Mesenchymal stem cell (in vitro differentiated cells and primary cell): ENCODE measurements at regions not wholly inside any gene's neighbourhood (a gene's known extent, or its start where the extent isn't known, plus 50 kb on each side); places are given as distances from the start of the nearest gene placed in this dataset.

Experiments used
- DNase-seq: peaks from one replicate; pipeline ENCODE4 v3.0.0-alpha.2; 2013
- H2AFZ ChIP-seq: one replicate; pipeline ENCODE4 v1.6.1; 2013; ENCODE audit warnings: low read depth, mild to moderate bottlenecking, control low read depth, inconsistent platforms, low read length, moderate library complexity
- H2AK5ac ChIP-seq: 2 replicates; pipeline ENCODE4 v1.6.1; 2013; ENCODE audit warnings: low read length, moderate library complexity, mild to moderate bottlenecking, inconsistent platforms; ENCODE audit not compliant: severe bottlenecking
- H2BK120ac ChIP-seq: one replicate; pipeline ENCODE4 v1.6.1; 2013; ENCODE audit warnings: low read depth, mild to moderate bottlenecking, inconsistent platforms, low read length, moderate library complexity
- H2BK12ac ChIP-seq, 2 experiments: one replicate each; pipeline ENCODE4 v1.6.1; 2013; ENCODE audit warnings: inconsistent platforms in 2 of 2, low read length in 2 of 2, mild to moderate bottlenecking in 2 of 2, moderate library complexity in 2 of 2, control low read depth in 1 of 2
- H2BK15ac ChIP-seq: one replicate; pipeline ENCODE4 v1.6.1; 2013; ENCODE audit warnings: mild to moderate bottlenecking, low read depth, inconsistent platforms; ENCODE audit not compliant: poor library complexity, severe bottlenecking
- H2BK5ac ChIP-seq: 2 replicates; pipeline ENCODE4 v1.6.1; 2013; ENCODE audit warnings: low read depth, mild to moderate bottlenecking, low read length, control low read depth, inconsistent platforms; ENCODE audit not compliant: poor library complexity, severe bottlenecking
- H3K14ac ChIP-seq, 2 experiments: one replicate each; pipeline ENCODE4 v1.6.1; 2013; ENCODE audit warnings: inconsistent platforms in 2 of 2, low read length in 2 of 2, control low read depth in 1 of 2, mild to moderate bottlenecking in 1 of 2, moderate library complexity in 1 of 2
- H3K18ac ChIP-seq, 2 experiments: one replicate each; pipeline ENCODE4 v1.6.1; 2013; ENCODE audit warnings: inconsistent platforms in 2 of 2, low read length in 2 of 2, control low read depth in 1 of 2, low read depth in 1 of 2, mild to moderate bottlenecking in 1 of 2
- H3K23ac ChIP-seq, 2 experiments: one replicate each; pipeline ENCODE4 v1.6.1; 2013; ENCODE audit warnings: inconsistent platforms in 2 of 2, low read length in 2 of 2, mild to moderate bottlenecking in 2 of 2, moderate library complexity in 2 of 2, control low read depth in 1 of 2
- H3K27ac ChIP-seq: 2 replicates; pipeline ENCODE4 v1.5.1; 2013; ENCODE audit warnings: mild to moderate bottlenecking, moderate library complexity, low read length, control low read depth, inconsistent platforms; ENCODE audit not compliant: poor library complexity, severe bottlenecking
- H3K27me3 ChIP-seq, 2 experiments: 2 replicates each; pipeline versions ENCODE4 v1.6.1 to v1.7.0; 2013; ENCODE audit warnings: low read length in 2 of 2, mild to moderate bottlenecking in 2 of 2, moderate library complexity in 2 of 2, control low read depth in 1 of 2, inconsistent platforms in 1 of 2; ENCODE audit not compliant: control insufficient read depth in 1 of 2, insufficient read depth in 1 of 2
- H3K36me3 ChIP-seq, 2 experiments: 2 replicates each; pipeline versions ENCODE4 v1.6.1 to v1.7.0; 2013; ENCODE audit warnings: low read length in 2 of 2, control low read depth in 1 of 2, inconsistent platforms in 1 of 2, low read depth in 1 of 2, mild to moderate bottlenecking in 1 of 2; ENCODE audit not compliant: insufficient read depth in 2 of 2, control insufficient read depth in 1 of 2
- H3K4ac ChIP-seq, 2 experiments: one replicate each; pipeline ENCODE4 v1.6.1; 2013; ENCODE audit warnings: inconsistent platforms in 2 of 2, low read length in 2 of 2, mild to moderate bottlenecking in 2 of 2, moderate library complexity in 2 of 2, control low read depth in 1 of 2, low read depth in 1 of 2
- H3K4me1 ChIP-seq: 2 replicates; pipeline ENCODE4 v1.6.1; 2013; ENCODE audit warnings: low read depth, low read length, control low read depth; ENCODE audit not compliant: control insufficient read depth, insufficient read depth
- H3K4me2 ChIP-seq: 2 replicates; pipeline ENCODE4 v1.6.1; 2013; ENCODE audit warnings: low read length, mild to moderate bottlenecking, inconsistent platforms; ENCODE audit not compliant: poor library complexity, severe bottlenecking
- H3K4me3 ChIP-seq, 2 experiments: 2 replicates each; pipeline versions ENCODE4 v1.5.1 to v1.7.0; 2013; ENCODE audit warnings: low read length in 2 of 2, mild to moderate bottlenecking in 2 of 2, control low read depth in 1 of 2, low read depth in 1 of 2; ENCODE audit not compliant: insufficient read depth in 1 of 2
- H3K79me1 ChIP-seq: replicated peaks from 2 replicates; pipeline ENCODE4 v1.6.1; 2013; ENCODE audit warnings: mild to moderate bottlenecking, control low read depth, low read length, inconsistent platforms; ENCODE audit not compliant: poor library complexity, severe bottlenecking
- H3K9ac ChIP-seq: 2 replicates; pipeline ENCODE4 v1.7.0; 2013; ENCODE audit warnings: mild to moderate bottlenecking, low read length, moderate library complexity
- H3K9me3 ChIP-seq: 2 replicates; pipeline ENCODE4 v1.7.0; 2013; ENCODE audit warnings: mild to moderate bottlenecking, low read length; ENCODE audit not compliant: control insufficient read depth
- H4K8ac ChIP-seq: one replicate; pipeline ENCODE4 v1.6.1; 2013; ENCODE audit warnings: inconsistent platforms, mild to moderate bottlenecking, low read length, moderate library complexity
- H4K91ac ChIP-seq: one replicate; pipeline ENCODE4 v1.6.1; 2013; ENCODE audit warnings: mild to moderate bottlenecking, low read length, inconsistent platforms
- WGBS: methylation state at CpG from one replicate; pipeline ENCODE4 v1.1.7; 2013; ENCODE audit warnings: mixed read lengths; 5-methylcytosine and 5-hydroxymethylcytosine counted together

DNA sequence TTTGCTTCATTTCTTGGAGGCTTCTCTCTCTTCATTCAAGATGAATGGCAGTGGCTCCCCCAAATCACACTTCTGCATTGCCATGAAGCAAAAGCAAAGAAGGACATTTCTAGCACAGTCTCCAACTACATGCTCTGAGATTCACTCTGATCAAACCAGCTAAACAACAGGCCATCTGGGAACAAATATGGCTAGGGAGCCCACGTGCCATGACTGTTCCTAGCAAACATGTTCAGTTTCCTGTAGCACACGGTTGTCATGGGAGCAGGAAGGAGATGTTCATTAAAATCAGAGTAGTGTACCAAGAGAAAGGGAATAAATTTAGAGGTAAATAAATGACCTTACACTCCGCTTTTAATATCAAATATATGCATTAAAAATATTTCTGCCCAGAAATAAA lies 327.3 kb downstream of the GBE1 start:
- no peak overlapping the region for H2AFZ ChIP-seq
- H2BK120ac ChIP-seq = no peak overlapping the region
- H2BK5ac ChIP-seq = no peak overlapping the region
- DNase-seq = no peak
- H3K9ac ChIP-seq = no peak overlapping the region
- no peak overlapping the region for H3K14ac ChIP-seq
- H3K9me3 ChIP-seq = no peaks in the 10 kb centered on the region
- no peaks in the 10 kb centered on the region for H3K27me3 ChIP-seq
- H4K8ac ChIP-seq = no peak overlapping the region
- H2BK12ac ChIP-seq = no peak overlapping the region
- H4K91ac ChIP-seq = no peak overlapping the region
- H3K23ac ChIP-seq = no peak overlapping the region
- H2AK5ac ChIP-seq = no peak overlapping the region
- no peaks in the 10 kb centered on the region for H3K79me1 ChIP-seq
- no peak overlapping the region for H3K4ac ChIP-seq
- no peak overlapping the region for H3K18ac ChIP-seq
- H3K4me1 ChIP-seq = no peaks in the 10 kb centered on the region
- H3K4me3 ChIP-seq = no peak overlapping the region
- H3K27ac ChIP-seq = no peak overlapping the region
- 61% methylated on average over 3 of the region's 3 CpGs for WGBS
- H2BK15ac ChIP-seq = no peak overlapping the region
- H3K4me2 ChIP-seq = no peak overlapping the region
- no peaks in the 10 kb centered on the region for H3K36me3 ChIP-seq

DNA sequence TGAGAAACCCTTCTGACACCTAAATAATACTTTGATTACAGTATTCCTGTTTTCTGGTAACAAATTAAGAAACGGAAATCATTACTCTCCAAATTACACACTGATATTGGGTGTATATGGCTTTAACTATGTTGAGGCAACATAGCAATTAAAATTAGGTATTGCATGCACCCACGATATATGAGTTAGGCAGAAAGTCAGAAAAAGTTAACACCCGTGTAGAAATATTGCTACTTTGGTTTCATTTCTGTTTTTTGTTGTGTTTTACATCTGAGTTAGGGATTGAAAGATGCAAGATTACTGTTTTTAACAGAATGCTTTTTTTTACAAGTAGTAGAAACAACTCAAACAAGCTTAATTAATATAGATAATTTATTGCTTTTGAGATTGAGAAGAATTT lies 327.8 kb downstream of the GBE1 start:
- H3K9ac ChIP-seq = no peak overlapping the region
- no peak overlapping the region for H3K4ac ChIP-seq
- no peak overlapping the region for H2AFZ ChIP-seq
- H3K23ac ChIP-seq = no peak overlapping the region
- H3K18ac ChIP-seq = no peak overlapping the region
- H2BK120ac ChIP-seq = no peak overlapping the region
- no peak overlapping the region for H3K4me2 ChIP-seq
- H3K27me3 ChIP-seq = no peaks in the 10 kb centered on the region
- no peak overlapping the region for H2BK5ac ChIP-seq
- no peak overlapping the region for H2AK5ac ChIP-seq
- H2BK12ac ChIP-seq = no peak overlapping the region
- no peaks in the 10 kb centered on the region for H3K4me1 ChIP-seq
- H4K8ac ChIP-seq = no peak overlapping the region
- no peaks in the 10 kb centered on the region for H3K79me1 ChIP-seq
- H2BK15ac ChIP-seq = no peak overlapping the region
- H3K36me3 ChIP-seq = no peaks in the 10 kb centered on the region
- 77% methylated on average over 2 of the region's 3 CpGs for WGBS
- DNase-seq = no peak
- H3K9me3 ChIP-seq = no peaks in the 10 kb centered on the region
- no peak overlapping the region for H3K4me3 ChIP-seq
- no peak overlapping the region for H3K14ac ChIP-seq
- H3K27ac ChIP-seq = no peak overlapping the region
- no peak overlapping the region for H4K91ac ChIP-seq

DNA sequence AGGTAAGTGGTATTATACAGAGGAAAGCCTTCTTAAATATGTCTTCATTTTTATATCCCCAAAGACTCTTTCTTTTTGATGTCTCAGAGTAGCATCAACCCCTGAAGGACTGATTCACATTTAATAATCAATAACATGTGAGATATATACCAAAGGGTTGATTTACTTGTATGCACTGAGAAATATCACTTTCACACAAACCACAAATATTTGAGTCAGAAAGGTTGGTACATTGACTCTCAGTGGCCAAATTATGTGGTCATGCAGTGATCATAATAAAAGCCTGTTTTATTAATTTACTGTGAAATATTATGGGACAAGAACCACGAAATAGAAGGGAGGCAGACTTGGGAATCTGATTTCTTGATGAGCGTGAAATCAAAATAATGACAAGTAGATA lies 329.0 kb downstream of the GBE1 start:
- H2BK15ac ChIP-seq = no peak overlapping the region
- 70% methylated on average over 2 of the region's 2 CpGs for WGBS
- no peak overlapping the region for H3K4me3 ChIP-seq
- H3K18ac ChIP-seq = no peak overlapping the region
- no peak overlapping the region for H3K4ac ChIP-seq
- H3K14ac ChIP-seq = no peak overlapping the region
- H4K91ac ChIP-seq = no peak overlapping the region
- H2BK120ac ChIP-seq = no peak overlapping the region
- H2AK5ac ChIP-seq = no peak overlapping the region
- H3K23ac ChIP-seq = no peak overlapping the region
- H3K27ac ChIP-seq = no peak overlapping the region
- no peak overlapping the region for H2BK5ac ChIP-seq
- DNase-seq = no peak
- H2BK12ac ChIP-seq = no peak overlapping the region
- H3K9ac ChIP-seq = no peak overlapping the region
- H4K8ac ChIP-seq = no peak overlapping the region
- no peaks in the 10 kb centered on the region for H3K79me1 ChIP-seq
- no peak overlapping the region for H3K4me2 ChIP-seq
- no peaks in the 10 kb centered on the region for H3K9me3 ChIP-seq
- H3K4me1 ChIP-seq = no peaks in the 10 kb centered on the region
- no peaks in the 10 kb centered on the region for H3K27me3 ChIP-seq
- H3K36me3 ChIP-seq = no peaks in the 10 kb centered on the region
- no peak overlapping the region for H2AFZ ChIP-seq

DNA sequence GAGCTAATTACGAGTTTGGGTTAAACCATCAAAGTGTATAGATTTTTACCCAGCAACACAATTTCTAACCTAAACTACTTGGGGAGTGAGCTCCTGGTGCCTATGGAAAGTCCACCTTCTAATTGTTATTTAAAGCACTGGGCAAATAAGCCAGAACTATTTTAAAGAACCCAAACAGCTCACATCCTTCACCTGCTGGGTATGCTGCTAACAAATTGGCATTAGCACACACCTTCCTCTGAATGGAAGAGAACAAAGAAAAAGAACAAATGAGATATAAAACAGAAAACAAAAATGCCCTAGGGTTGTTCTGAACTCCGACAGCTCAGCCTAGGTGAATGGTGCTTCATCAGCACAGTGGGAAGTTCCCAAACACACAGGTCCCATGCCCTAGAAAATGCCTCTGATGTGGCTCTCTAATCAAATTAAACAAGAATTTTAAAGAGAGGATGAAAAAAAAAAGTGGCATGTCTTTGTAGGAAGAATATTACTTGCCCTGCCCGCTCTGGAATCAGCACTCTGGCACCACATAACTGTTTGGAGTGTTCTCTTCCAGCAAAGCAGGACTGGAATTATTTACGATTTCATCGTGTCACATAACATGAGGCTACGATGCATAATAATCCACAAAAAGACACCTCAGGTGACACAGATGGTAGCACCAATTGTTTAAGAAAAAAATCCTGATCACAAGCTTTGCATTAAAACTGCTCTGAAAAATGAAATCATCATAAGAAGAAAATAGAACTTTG lies 334.4 kb downstream of the GBE1 start:
- no peak overlapping the region for H4K8ac ChIP-seq
- 92% methylated on average over 6 of the region's 6 CpGs for WGBS

More for the DNA sequence above, 334.4 kb downstream of the GBE1 start:
- H2BK15ac ChIP-seq = no peak overlapping the region
- H3K79me1 ChIP-seq = no peaks in the 10 kb centered on the region
- no peak overlapping the region for H3K4me2 ChIP-seq
- H3K9ac ChIP-seq = no peak overlapping the region
- no peaks in the 10 kb centered on the region for H3K9me3 ChIP-seq
- H3K36me3 ChIP-seq = no peaks in the 10 kb centered on the region
- no peak overlapping the region for H2AFZ ChIP-seq
- no peak overlapping the region for H2AK5ac ChIP-seq
- H3K18ac ChIP-seq = no peak overlapping the region
- H3K27me3 ChIP-seq = no peaks in the 10 kb centered on the region
- H4K91ac ChIP-seq = no peak overlapping the region
- DNase-seq = no peak
- no peak overlapping the region for H3K4me3 ChIP-seq
- H3K4ac ChIP-seq = no peak overlapping the region
- H3K27ac ChIP-seq = no peak overlapping the region
- no peak overlapping the region for H2BK120ac ChIP-seq
- H2BK12ac ChIP-seq = no peak overlapping the region
- no peak overlapping the region for H3K14ac ChIP-seq
- no peak overlapping the region for H2BK5ac ChIP-seq
- H3K4me1 ChIP-seq = no peaks in the 10 kb centered on the region
- H3K23ac ChIP-seq = no peak overlapping the region
